Esophagus squamous epithelium (tissue), 4 donors: ENCODE measurements at regions not wholly inside any gene's neighbourhood (a gene's known extent, or its start where the extent isn't known, plus 50 kb on each side); places are given as distances from the start of the nearest gene placed in this dataset.

Experiments
- CTCF ChIP-seq, 6 experiments: fragments of 450-650 bp in 4 of 6; fragments of 200-600 bp in 2 of 6; sonication (generic) in 2 of 6; IDR thresholded peaks; one replicate each; pipeline ENCODE4 v1.5.1; 2016 to 2019; ENCODE audit warnings: antibody characterized with exemption in 6 of 6, mild to moderate bottlenecking in 4 of 6, moderate library complexity in 4 of 6
- POLR2A ChIP-seq, 4 donors: fragments of 450-650 bp; IDR thresholded peaks; one replicate each; pipeline ENCODE4 v1.6.1; 2017; ENCODE audit warnings: antibody characterized with exemption in 4 of 4, mild to moderate bottlenecking in 4 of 4, moderate library complexity in 3 of 4

GRCh38 chr1:213345621-213346020, 294.6 kb downstream of the RPS6KC1 start:
- no peak for TF ChIP-seq CTCF (IDR thresholded peaks at IDR 0.05)
- no peak for TF ChIP-seq POLR2A (IDR thresholded peaks at IDR 0.05)
